Anterior cingulate cortex (tissue), 58 donors: ENCODE measurements at regions not wholly inside any gene's neighbourhood (a gene's known extent, or its start where the extent isn't known, plus 50 kb on each side); places are given as distances from the start of the nearest gene placed in this dataset.

Experiments used
- DNase-seq, 58 donors: peaks; one replicate each; lab custom pipeline; 2025; lab: John Stamatoyannopoulos, UW

- no peak for DNase-seq
Measured at GRCh38 chr2:2880938-2881337, 496.7 kb downstream of the EIPR1 start.

DNA sequence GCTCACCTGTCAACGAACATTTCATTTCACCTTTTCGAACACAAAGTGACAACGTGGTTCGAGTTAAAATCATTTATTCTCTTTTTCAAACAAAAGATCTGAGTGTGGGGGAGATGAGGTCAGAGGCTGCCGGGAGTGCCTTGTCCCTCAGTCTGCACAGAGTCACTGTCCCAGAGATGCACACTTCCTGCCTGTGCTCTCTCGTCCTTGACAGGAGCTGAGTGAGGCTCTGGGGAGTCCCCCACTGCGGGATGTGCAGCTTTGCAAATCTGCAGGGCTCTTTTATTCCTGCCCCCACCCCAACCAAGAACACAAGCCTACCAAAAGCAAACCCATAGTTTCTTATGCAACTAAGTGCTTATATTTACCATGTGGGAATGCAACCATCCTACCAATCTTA lies 497.8 kb downstream of the EIPR1 start:
- no peak for DNase-seq

DNA sequence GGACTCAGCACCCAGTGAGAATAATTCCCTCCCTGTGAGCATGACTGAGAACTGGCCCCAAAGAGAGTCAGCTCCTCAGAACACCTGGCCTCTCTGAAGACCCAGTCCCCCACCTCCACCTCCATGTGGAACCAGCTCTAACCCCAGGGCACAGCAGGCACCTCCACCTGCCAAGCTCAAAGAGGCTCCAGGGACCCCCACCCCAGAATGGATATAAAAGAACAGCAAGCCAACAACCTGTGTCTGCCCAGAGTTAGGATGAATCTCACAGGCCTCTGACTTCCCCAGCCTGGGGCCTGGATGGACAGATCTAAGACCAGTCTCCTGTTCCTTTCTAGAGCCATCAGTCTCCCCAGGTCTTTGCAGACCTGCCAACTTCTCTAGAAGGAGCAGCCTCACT lies 498.5 kb downstream of the EIPR1 start:
- DNase-seq, result no peak

- peak in 16 of 58 donors; percentile 11 to 52 (median 27) for DNase-seq
Measured at GRCh38 chr2:2877427-2877826, 500.2 kb downstream of the EIPR1 start.

GRCh38 chr2:2876331-2877221 lies 501.0 kb downstream of the EIPR1 start:
- DNase-seq, result peak in 11 of 58 donors; percentile 16 to 58 (median 29)

DNA sequence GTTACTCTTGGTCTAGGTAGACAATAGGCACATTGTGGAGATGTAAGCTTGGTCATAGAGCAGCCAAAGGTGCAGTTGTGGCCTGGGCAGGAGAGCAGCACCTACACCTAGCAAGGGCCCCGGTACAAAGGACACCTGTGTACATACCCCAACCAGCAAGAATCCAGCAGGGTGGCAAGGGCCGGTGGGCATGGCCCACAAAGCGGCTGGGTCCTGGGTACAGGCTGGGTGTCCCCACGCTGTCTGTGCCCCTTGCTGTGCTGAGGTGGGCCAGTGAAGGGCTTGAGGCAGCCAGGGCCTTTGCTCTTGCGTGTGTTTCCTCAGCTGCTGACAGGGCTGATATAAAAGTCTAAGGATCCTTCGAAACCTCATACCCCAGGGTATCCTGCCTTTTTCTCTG lies 501.8 kb downstream of the EIPR1 start:
- DNase-seq, result no peak

- DNase-seq, result no peak
Measured at GRCh38 chr2:2875296-2875695, 502.3 kb downstream of the EIPR1 start.

DNA sequence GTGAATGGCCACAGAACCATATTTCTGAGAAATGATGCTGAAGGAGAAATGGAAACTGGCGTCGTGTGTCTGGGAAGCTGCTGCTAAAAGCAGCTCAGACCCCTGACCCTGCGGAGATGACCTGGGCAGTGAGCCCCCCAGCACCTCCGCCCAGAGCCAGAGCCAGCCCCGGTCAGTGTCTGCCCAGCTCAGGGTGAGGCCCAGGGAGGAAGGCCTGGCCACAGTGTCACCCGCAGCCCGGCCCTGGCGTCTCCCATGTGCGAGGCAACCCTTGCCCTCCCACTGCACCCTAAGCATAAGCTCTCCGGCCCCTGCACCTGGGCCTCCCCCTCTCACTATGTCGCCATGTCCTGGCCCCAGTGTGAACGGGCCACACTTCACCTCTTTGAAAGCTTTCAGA lies 502.8 kb downstream of the EIPR1 start:
- no peak for DNase-seq

DNA sequence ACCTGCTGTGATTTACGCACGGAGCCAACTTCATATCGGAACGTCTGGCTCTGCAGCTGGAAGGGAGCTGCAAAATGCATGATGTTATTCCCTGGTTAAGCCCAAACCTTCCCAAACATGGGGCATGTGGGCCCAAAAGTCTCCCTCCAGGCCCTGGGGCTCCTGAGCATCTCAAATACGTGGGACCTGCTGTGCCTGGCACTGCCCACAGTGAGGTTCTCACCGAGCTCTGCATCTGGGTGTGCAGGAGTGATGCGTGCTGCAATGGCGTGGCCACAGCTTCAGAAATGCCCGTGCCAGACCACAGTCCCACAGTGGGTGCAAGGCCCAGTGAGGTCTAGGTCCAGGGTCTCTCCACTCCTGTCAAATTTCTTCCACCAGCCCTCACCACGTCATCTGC lies 503.3 kb downstream of the EIPR1 start:
- DNase-seq, result no peak

DNA sequence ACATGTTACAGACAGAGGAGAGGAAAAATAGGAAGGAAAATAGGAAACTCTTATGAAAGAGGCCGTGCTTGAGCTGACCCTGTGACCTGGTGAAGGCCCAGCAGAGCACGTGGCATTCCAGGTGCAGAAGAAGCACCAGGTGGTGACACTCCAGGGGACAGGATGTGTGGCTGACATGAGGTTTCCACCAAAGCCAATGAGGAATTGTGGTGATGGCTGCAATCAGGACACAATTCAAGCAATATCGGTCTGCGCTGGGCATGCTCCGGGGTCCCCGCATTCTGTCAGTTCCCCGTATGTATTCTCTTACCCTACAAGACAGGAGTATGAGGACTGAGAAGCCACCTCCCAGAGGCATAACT lies 504.2 kb downstream of the EIPR1 start:
- DNase-seq, result no peak

- DNase-seq, result no peak
Measured at GRCh38 chr2:2872713-2873449, 504.7 kb downstream of the EIPR1 start.

GRCh38 chr2:2872309-2872617 lies 505.4 kb downstream of the EIPR1 start:
- no peak for DNase-seq

DNA sequence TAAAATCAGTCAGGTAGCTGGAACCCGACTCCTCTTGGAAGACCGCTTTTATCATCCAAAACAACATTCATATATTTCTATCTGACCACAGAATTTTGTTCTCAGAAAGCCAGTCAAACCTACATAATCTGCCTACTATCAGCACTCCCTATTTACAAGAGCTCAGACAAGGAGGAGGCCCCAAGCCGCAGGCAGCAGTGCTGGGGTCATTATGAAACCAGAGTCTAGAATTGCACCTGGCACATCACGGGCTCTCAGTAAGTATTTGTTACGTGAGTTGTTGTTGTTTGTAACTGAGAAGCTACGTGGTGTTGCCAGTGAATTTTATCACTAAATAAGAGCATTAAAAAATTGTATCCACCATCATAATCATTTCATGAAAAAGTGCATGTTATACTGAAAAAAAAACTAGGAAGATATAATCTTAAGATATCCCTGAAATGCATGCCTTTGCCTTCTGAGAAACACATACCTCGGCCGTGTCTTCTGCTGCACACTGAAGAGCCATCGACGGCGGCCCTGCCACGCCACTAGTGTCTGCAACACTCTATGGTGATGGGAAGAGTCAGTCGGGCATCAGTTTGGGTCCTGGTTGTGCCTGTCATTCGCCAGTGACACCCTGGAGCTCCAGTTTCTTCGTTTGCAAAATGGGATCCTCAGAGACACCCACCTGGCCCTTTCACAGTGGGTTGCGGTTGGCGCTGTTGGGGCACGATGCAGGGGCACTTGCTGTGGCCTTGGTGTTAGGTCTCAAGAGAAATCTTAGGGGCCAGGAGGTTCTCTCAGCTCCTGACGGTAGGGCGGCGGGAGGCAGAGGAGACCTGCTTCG lies 505.9 kb downstream of the EIPR1 start:
- DNase-seq, result no peak

- no peak for DNase-seq
Measured at GRCh38 chr2:2870106-2870505, 507.5 kb downstream of the EIPR1 start.

DNA sequence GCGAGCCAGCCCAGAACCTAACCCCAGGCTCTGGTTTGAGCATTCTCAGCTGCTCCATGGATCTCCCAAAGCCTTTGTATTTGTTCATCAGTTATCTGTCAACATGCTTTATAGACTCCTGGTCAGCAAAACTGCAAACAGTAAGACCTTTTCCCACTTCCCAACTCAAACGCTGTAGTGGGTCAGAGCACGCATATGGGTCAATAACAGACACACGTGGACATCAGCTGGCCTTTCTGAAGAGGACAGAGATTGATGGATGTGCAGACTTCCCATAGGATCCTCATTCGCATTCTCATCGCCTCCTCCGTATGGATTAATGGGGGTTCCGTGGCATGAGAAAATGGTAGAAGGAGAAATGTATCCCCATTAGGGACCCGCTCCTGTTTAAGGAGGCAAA lies 508.1 kb downstream of the EIPR1 start:
- DNase-seq, result no peak

GRCh38 chr2:2868085-2868484 lies 509.5 kb downstream of the EIPR1 start:
- DNase-seq, result peak in 2 of 58 donors; percentile 6 to 32

GRCh38 chr2:2867397-2867979 lies 510.1 kb downstream of the EIPR1 start:
- DNase-seq, result no peak

- DNase-seq, result no peak
Measured at GRCh38 chr2:2866459-2866858, 511.2 kb downstream of the EIPR1 start.

DNA sequence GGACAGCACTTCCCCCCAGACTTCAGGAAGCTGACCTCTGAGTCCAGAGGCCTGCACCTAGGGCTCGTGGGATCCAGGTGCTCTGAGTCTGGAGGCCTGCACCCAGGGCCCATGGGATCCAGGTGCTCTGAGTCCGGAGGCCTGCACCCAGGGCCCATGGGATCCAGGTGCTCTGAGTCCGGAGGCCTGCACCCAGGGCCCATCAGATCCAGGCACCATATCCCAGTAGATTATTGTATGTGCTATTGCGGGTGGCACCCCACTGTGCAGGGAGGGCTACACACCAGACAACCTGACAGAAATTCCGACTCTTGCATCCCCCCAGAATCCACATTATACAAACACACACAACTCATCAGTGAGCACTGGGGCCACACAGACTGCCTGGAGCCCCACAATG lies 515.2 kb downstream of the EIPR1 start:
- DNase-seq, result no peak

DNA sequence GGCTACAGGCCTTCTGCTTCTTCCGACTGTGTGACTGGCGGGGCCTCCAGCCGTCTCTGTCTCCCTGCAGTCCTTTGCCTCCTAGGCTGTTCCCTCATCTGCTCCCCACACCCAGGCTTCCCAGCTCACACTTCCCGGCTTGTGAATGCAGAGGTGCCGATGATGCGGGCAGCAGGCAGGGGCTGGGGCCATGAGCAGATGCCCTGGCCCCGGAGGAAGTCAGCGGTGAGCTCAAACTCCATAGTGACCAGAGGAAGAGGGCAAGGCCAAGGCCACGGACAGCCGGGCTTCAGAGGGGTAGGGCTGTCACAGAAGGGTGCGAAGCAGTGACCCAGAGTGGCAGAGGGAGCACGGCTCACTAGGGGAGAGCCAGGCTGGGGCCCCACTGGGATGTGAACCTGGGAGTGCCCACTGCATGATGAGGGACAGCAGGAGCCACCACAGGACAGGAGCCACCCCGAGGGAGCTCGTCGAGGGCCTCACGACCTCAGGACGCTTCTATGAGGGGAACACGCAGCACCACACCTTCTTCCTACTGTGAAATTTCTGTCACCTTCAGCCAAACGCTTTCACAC lies 515.9 kb downstream of the EIPR1 start:
- no peak for DNase-seq
